Astrocyte (in vitro differentiated cells and primary cell): ENCODE measurements at regions not wholly inside any gene's neighbourhood (a gene's known extent, or its start where the extent isn't known, plus 50 kb on each side); places are given as distances from the start of the nearest gene placed in this dataset.

Experiments used
- EZH2 ChIP-seq: IDR thresholded peaks from 2 replicates; pipeline ENCODE4 v1.6.1; 2012; ENCODE audit warnings: mild to moderate bottlenecking, low read length, inconsistent platforms; ENCODE audit not compliant: insufficient read depth
- TF ChIP-seq, protein P1 (sequence below): IDR thresholded peaks from 2 replicates; pipeline ENCODE4 v1.5.1; 2011; ENCODE audit warnings: low read depth, mild to moderate bottlenecking, inconsistent platforms, low read length, moderate library complexity; ENCODE audit not compliant: insufficient read depth

DNA sequence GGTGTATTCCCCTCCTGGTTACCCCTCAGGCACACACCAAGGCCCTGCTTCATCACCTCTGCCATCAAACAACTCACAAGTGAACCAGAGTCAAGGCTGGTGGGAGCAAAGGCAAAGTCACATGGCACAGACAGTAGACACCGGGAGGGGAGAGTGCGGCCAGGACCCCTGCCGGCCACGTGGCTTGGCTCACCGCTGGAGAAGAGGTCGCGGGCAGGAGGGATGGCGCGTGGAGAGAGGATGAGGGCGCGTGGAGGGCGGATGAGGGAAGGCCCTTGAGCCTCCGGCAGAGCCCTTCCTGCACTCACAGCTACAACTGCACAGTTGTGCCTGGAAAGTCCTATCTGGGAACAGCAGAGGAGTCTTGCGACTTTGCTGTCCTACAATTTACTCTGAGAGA is 104.2 kb upstream of the ADRA2C start:
- TF ChIP-seq, protein P1, sequence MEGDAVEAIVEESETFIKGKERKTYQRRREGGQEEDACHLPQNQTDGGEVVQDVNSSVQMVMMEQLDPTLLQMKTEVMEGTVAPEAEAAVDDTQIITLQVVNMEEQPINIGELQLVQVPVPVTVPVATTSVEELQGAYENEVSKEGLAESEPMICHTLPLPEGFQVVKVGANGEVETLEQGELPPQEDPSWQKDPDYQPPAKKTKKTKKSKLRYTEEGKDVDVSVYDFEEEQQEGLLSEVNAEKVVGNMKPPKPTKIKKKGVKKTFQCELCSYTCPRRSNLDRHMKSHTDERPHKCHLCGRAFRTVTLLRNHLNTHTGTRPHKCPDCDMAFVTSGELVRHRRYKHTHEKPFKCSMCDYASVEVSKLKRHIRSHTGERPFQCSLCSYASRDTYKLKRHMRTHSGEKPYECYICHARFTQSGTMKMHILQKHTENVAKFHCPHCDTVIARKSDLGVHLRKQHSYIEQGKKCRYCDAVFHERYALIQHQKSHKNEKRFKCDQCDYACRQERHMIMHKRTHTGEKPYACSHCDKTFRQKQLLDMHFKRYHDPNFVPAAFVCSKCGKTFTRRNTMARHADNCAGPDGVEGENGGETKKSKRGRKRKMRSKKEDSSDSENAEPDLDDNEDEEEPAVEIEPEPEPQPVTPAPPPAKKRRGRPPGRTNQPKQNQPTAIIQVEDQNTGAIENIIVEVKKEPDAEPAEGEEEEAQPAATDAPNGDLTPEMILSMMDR, result no peak
- TF ChIP-seq EZH2, result no peak
